HepG2 (cell line): ENCODE measurements at regions not wholly inside any gene's neighbourhood (a gene's known extent, or its start where the extent isn't known, plus 50 kb on each side); places are given as distances from the start of the nearest gene placed in this dataset.

Source experiments
- ATAC-seq: fragments of 200-7000 bp; cut with Tn5 transposase; 3 replicates; pipeline ENCODE4 v1.9.1; 2020; ENCODE audit warnings: mild to moderate bottlenecking, moderate library complexity
- BruUV-seq: library from RNA; stranded (reverse); fragments of 400-500 nt; replicated peaks from 2 replicates; lab custom pipeline; 2021; lab: Mats Ljungman, UMichigan
- CTCF ChIA-PET: fragments of 300-600 bp; formaldehyde crosslinking; extraction: SDS; loops from one replicate; lab custom pipeline; 2021; ENCODE audit warnings: low total read pairs, inconsistent platforms, low intra/inter-chr PET ratio; lab: Yijun Ruan, JAX
- POLR2A ChIA-PET: fragments of 350-600 bp; sonication (Branson Sonifier 250); formaldehyde crosslinking; loops from one replicate; lab custom pipeline; 2020; ENCODE audit warnings: antibody characterized with exemption, inconsistent platforms; lab: Yijun Ruan, JAX
- DNase-seq: peaks from one replicate; pipeline ENCODE4 v3.0.0-alpha.2; 2015; ENCODE audit warnings: low spot score
- FAIRE-seq: peaks from 3 replicates; lab custom pipeline; 2011; peaks lifted over from hg19 to GRCh38; lab: Jason Lieb, UNC
- H2AFZ ChIP-seq: one replicate; pipeline ENCODE4 v1.6.1; 2011; ENCODE audit warnings: low read length, inconsistent platforms
- H3K27ac ChIP-seq: fragments of 300-600 bp; 3 replicates; pipeline ENCODE4 v1.8.0; 2011; ENCODE audit warnings: mixed run types, mild to moderate bottlenecking, mixed read lengths, low read length, inconsistent platforms; ENCODE audit not compliant: insufficient read depth; ENCODE audit errors: extremely low read length
- H3K27me3 ChIP-seq, 2 experiments: fragments of 200-600 bp in 1 of 2; 2 replicates in 1 of 2; 3 replicates in 1 of 2; pipeline versions ENCODE4 v1.6.0 to v1.8.0; 2011; ENCODE audit warnings: low read length in 2 of 2, mild to moderate bottlenecking in 2 of 2, moderate library complexity in 2 of 2, inconsistent platforms in 1 of 2; ENCODE audit not compliant: insufficient read depth in 2 of 2, control insufficient read depth in 1 of 2
- H3K36me3 ChIP-seq, 2 experiments: fragments of 200-600 bp in 1 of 2; replicated peaks in 1 of 2; 2 replicates in 1 of 2; 3 replicates in 1 of 2; pipeline versions ENCODE4 v1.5.1 to v1.8.0; 2011; ENCODE audit warnings: low read length in 2 of 2, inconsistent platforms in 1 of 2; ENCODE audit not compliant: insufficient read depth in 2 of 2, control insufficient read depth in 1 of 2
- H3K4me1 ChIP-seq: 2 replicates; pipeline ENCODE4 v1.5.1; 2012; ENCODE audit warnings: low read length, inconsistent platforms; ENCODE audit not compliant: insufficient read depth
- H3K4me2 ChIP-seq: 2 replicates; pipeline ENCODE4 v1.6.0; 2011; ENCODE audit warnings: low read depth, low read length, inconsistent platforms
- H3K4me3 ChIP-seq, 3 experiments: fragments of 200-600 bp in 1 of 3; sonication (generic), shearing (Covaris generic) in 1 of 3; replicated peaks in 1 of 3; 2 replicates each; pipeline ENCODE4 v1.5.1; 2011 to 2016; ENCODE audit warnings: low read length in 3 of 3, inconsistent platforms in 2 of 3, low read depth in 2 of 3, mild to moderate bottlenecking in 2 of 3, control low read depth in 1 of 3, mixed read lengths in 1 of 3; ENCODE audit not compliant: insufficient read depth in 1 of 3
- H3K79me2 ChIP-seq: one replicate; pipeline ENCODE4 v1.6.1; 2011; ENCODE audit warnings: low read length, inconsistent platforms; ENCODE audit not compliant: insufficient read depth
- H3K9ac ChIP-seq: 2 replicates; pipeline ENCODE4 v1.6.0; 2011; ENCODE audit warnings: mild to moderate bottlenecking, low read depth, low read length, inconsistent platforms; ENCODE audit not compliant: insufficient read depth
- H3K9me3 ChIP-seq: 2 replicates; pipeline ENCODE4 v1.5.1; 2012; ENCODE audit warnings: mild to moderate bottlenecking, low read length
- H4K20me1 ChIP-seq: 2 replicates; pipeline ENCODE4 v1.6.0; 2011; ENCODE audit warnings: inconsistent platforms, mild to moderate bottlenecking, low read length, moderate library complexity; ENCODE audit not compliant: insufficient read depth
- ARNTL ChIP-seq: sonication (generic); formaldehyde crosslinking; IDR thresholded peaks from 2 replicates; pipeline ENCODE4 v1.4.0; 2020; ENCODE audit warnings: mild to moderate bottlenecking, missing genetic modification reagents
- FOXA1 ChIP-seq, 2 experiments: fragments of 450-650 bp in 1 of 2; sonication (generic) in 1 of 2; formaldehyde crosslinking in 1 of 2; IDR thresholded peaks; 2 replicates each; pipeline versions ENCODE4 v1.4.0 to v1.6.1; 2016 to 2020; ENCODE audit warnings: missing genetic modification reagents in 1 of 2
- HNF4A ChIP-seq: sonication (generic); formaldehyde crosslinking; IDR thresholded peaks from 2 replicates; pipeline ENCODE4 v1.4.0; 2020; ENCODE audit warnings: missing genetic modification reagents
- IRF9 ChIP-seq: sonication (generic); formaldehyde crosslinking; IDR thresholded peaks from 2 replicates; pipeline ENCODE4 v1.8.0; 2022; ENCODE audit warnings: missing genetic modification reagents, mild to moderate bottlenecking, borderline replicate concordance
- LRRFIP1 ChIP-seq: sonication (generic); formaldehyde crosslinking; conservative IDR thresholded peaks from 2 replicates; pipeline ENCODE4 v1.4.0; 2020; ENCODE audit warnings: missing genetic modification reagents
- MEIS2 ChIP-seq: sonication (generic); formaldehyde crosslinking; IDR thresholded peaks from 2 replicates; pipeline ENCODE4 v1.9.0; 2021; ENCODE audit warnings: mild to moderate bottlenecking, missing genetic modification reagents
- NRL ChIP-seq: sonication (generic); formaldehyde crosslinking; IDR thresholded peaks from 2 replicates; pipeline ENCODE4 v1.5.0; 2020; ENCODE audit warnings: missing genetic modification reagents, mild to moderate bottlenecking, moderate library complexity, borderline replicate concordance
- REST ChIP-seq, 2 experiments: IDR thresholded peaks; 2 replicates each; pipeline ENCODE4 v1.6.1; 2011 to 2012; ENCODE audit warnings: low read length in 2 of 2, borderline replicate concordance in 1 of 2, low read depth in 1 of 2, mild to moderate bottlenecking in 1 of 2, moderate library complexity in 1 of 2
- SETDB1 ChIP-seq: sonication (generic); formaldehyde crosslinking; IDR thresholded peaks from 2 replicates; pipeline ENCODE4 v1.5.1; 2020; ENCODE audit warnings: missing genetic modification reagents, mild to moderate bottlenecking, borderline replicate concordance
- ZFY ChIP-seq: sonication (generic); formaldehyde crosslinking; IDR thresholded peaks from 2 replicates; pipeline ENCODE4 v1.4.0; 2020; ENCODE audit warnings: missing genetic modification reagents
- ZNF256 ChIP-seq: sonication (generic); formaldehyde crosslinking; conservative IDR thresholded peaks from 2 replicates; pipeline ENCODE4 v1.4.0; 2020; ENCODE audit warnings: missing genetic modification reagents
- ZNF841 ChIP-seq: sonication (generic); formaldehyde crosslinking; IDR thresholded peaks from 2 replicates; pipeline ENCODE4 v1.8.1; 2023; ENCODE audit warnings: missing genetic modification reagents, borderline replicate concordance
- WGBS: methylation state at CpG from one replicate; pipeline ENCODE4 v1.1.6; 2017; ENCODE audit warnings: low lambda C conversion rate; 5-methylcytosine and 5-hydroxymethylcytosine counted together
- in situ Hi-C: cut with HindIII; loops from 2 replicates; pipeline ENCODE4 v1.10.0; 2017; ENCODE audit warnings: low pct_unique_long_range_greater_than_20kb; ENCODE audit not compliant: extremely low pct_ligation_motif_present
- intact Hi-C: fragments of 100-400 bp; cut with micrococcal nuclease; formaldehyde crosslinking; loops from one replicate; pipeline ENCODE4 v1.10.0; 2022; ENCODE audit not compliant: unreplicated experiment

GRCh38 chr2:186220409-186220808 lies 265.7 kb upstream of the ZC3H15 start (continued):
- no peak for TF ChIP-seq ARNTL (CRISPR knock-in tag)
- no peak for TF ChIP-seq REST (IDR thresholded peaks at IDR 0.05; ENCODE audit: borderline replicate concordance in 1 of 2, low read depth in 1 of 2, low read length in 2 of 2)
- TF ChIP-seq IRF9, result no peak
- TF ChIP-seq, all 625 proteins: peak for 0

GRCh38 chr2:186229265-186229664 lies 256.8 kb upstream of the ZC3H15 start:
- peaks cover 31% of the 10 kb centered on the region for H3K9me3 ChIP-seq
- ChIA-PET POLR2A (no interaction called here), CTCF (no interaction called here)
- no TSS peak for BruUV-seq
- no peaks in the 10 kb centered on the region for H3K27me3 ChIP-seq
- intact Hi-C loops, result no loop called here
- no peaks in the 10 kb centered on the region for H3K4me1 ChIP-seq
- in situ Hi-C loops, result no loop called here
- peak; percentile 17 for DNase-seq
- H3K27ac ChIP-seq, result no peak overlapping the region
- H3K9ac ChIP-seq, result no peak overlapping the region
- H4K20me1 ChIP-seq, result no peaks in the 10 kb centered on the region
- 0% methylated on average over 1 of the region's 1 CpG for WGBS
- no peak for FAIRE-seq
- no peak overlapping the region for H3K4me2 ChIP-seq
- no peaks in the 10 kb centered on the region for H3K79me2 ChIP-seq
- H3K36me3 ChIP-seq, result no peaks in the 10 kb centered on the region
- no peak overlapping the region for H3K4me3 ChIP-seq
- no peak for ATAC-seq
- H2AFZ ChIP-seq, result no peak overlapping the region
- peak; percentile 93 for TF ChIP-seq SETDB1 (CRISPR knock-in tag)
- TF ChIP-seq MEIS2, result no peak
- peak; percentile 18; the same call in 1 of the 2 replicates for TF ChIP-seq HNF4A (CRISPR knock-in tag)
- TF ChIP-seq LRRFIP1 (CRISPR knock-in tag), result no peak
- TF ChIP-seq NRL, result no peak
- TF ChIP-seq FOXA1 (IDR thresholded peaks at IDR 0.05), result no peak
- TF ChIP-seq FOXA1 (CRISPR knock-in tag; IDR thresholded peaks at IDR 0.05), result no peak
- no peak for TF ChIP-seq ZNF256 (CRISPR knock-in tag)
- peak; percentile 99 for TF ChIP-seq ZNF841 (CRISPR knock-in tag)
- TF ChIP-seq ZFY, result no peak
